Lung (tissue), 11 donors: ENCODE measurements at regions not wholly inside any gene's neighbourhood (a gene's known extent, or its start where the extent isn't known, plus 50 kb on each side); places are given as distances from the start of the nearest gene placed in this dataset.

Experiments
- ATAC-seq: fragments of 200-7000 bp; cut with Tn5 transposase; one replicate; pipeline ENCODE4 v1.9.1; 2020; ENCODE audit warnings: moderate number of reproducible peaks; ENCODE audit not compliant: insufficient read depth, low FRiP score
- DNase-seq, 3 donors: peaks; one replicate each; pipeline ENCODE4 v3.0.0-alpha.2; 2013 to 2017
- H3K27ac ChIP-seq, 2 donors: one replicate each; pipeline ENCODE4 v1.5.1; 2013; ENCODE audit warnings: mild to moderate bottlenecking in 2 of 2, moderate library complexity in 2 of 2, control low read depth in 1 of 2, inconsistent platforms in 1 of 2, low read depth in 1 of 2, low read length in 1 of 2
- H3K27me3 ChIP-seq, 3 donors: one replicate each; pipeline ENCODE4 v1.5.1; 2013; ENCODE audit warnings: low read length in 2 of 3; ENCODE audit not compliant: control insufficient read depth in 3 of 3, insufficient read depth in 3 of 3
- H3K36me3 ChIP-seq, 4 donors: one replicate each; pipeline ENCODE4 v1.5.1; 2013; ENCODE audit warnings: low read length in 4 of 4, mild to moderate bottlenecking in 1 of 4, moderate library complexity in 1 of 4; ENCODE audit not compliant: control insufficient read depth in 4 of 4, insufficient read depth in 4 of 4
- H3K4me1 ChIP-seq, 5 donors: one replicate each; pipeline ENCODE4 v1.5.1; 2013; ENCODE audit warnings: low read length in 5 of 5, mild to moderate bottlenecking in 2 of 5, moderate library complexity in 1 of 5; ENCODE audit not compliant: control insufficient read depth in 5 of 5, insufficient read depth in 5 of 5
- H3K4me3 ChIP-seq: one replicate; pipeline ENCODE4 v1.5.1; 2013; ENCODE audit warnings: mild to moderate bottlenecking, control low read depth, moderate library complexity
- H3K9ac ChIP-seq, 2 donors: one replicate each; pipeline ENCODE4 v1.5.1; 2013; ENCODE audit warnings: low read length in 2 of 2, control low read depth in 1 of 2; ENCODE audit not compliant: insufficient read depth in 1 of 2
- H3K9me3 ChIP-seq, 4 donors: one replicate each; pipeline ENCODE4 v1.5.1; 2013; ENCODE audit warnings: low read length in 3 of 4, mild to moderate bottlenecking in 1 of 4, moderate library complexity in 1 of 4; ENCODE audit not compliant: control insufficient read depth in 4 of 4, insufficient read depth in 3 of 4
- CTCF ChIP-seq: IDR thresholded peaks from 2 replicates; pipeline ENCODE4 v1.5.1; 2012; ENCODE audit warnings: mild to moderate bottlenecking; ENCODE audit errors: control extremely low read depth, extremely low read depth
- WGBS, 2 donors: extraction: QIAGEN DNeasy Blood & Tissue Kit; methylation state at CpG; one replicate each; pipeline ENCODE4 v1.1.7; 2013; 5-methylcytosine and 5-hydroxymethylcytosine counted together
- donor health status: control.
- donor health status: control.
- donor health status: Bipolar disorder and iron deficiency.
- donor health status: healthy.
- donor health status: DM: yes; HTN: yes; CAD: no.

DNA sequence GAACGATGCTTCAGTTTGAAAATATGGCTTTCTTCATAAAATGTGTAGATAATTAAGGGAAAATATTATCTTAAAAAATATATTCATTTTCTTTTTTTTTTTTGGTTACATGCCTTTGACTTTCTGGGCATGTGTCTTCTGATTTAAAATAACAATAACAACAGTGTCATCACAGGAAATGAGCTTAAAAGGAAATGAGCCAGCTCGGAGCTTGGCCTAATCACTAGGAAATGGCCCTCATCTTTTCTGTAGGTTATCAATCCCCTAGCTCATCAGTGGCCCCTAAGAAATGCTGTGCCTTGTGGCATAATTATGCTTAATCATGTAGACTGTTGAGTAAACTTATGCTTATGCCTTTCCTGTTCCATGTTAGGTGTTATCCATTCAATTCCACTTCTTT is 141.8 kb upstream of the FHL2 start:
- no peak overlapping the region for H3K27ac ChIP-seq
- H3K36me3 ChIP-seq: no peaks in the 10 kb centered on the region
- H3K9ac ChIP-seq: no peak overlapping the region
- peaks cover 0 to 1% (median 0%) of the 10 kb centered on the region in 4 donors for H3K9me3 ChIP-seq
- no peak for ATAC-seq
- peaks cover 0 to 3% (median 0%) of the 10 kb centered on the region in 5 donors for H3K4me1 ChIP-seq
- peak in 1 of 3 donors; percentile 9 for DNase-seq
- TF ChIP-seq CTCF: no peak
- peaks cover 0 to 4% (median 0%) of the 10 kb centered on the region in 3 donors for H3K27me3 ChIP-seq
- 16 to 62% methylated on average over 2 of the region's 2 CpGs for WGBS, 2 donors
- H3K4me3 ChIP-seq: no peak overlapping the region

DNA sequence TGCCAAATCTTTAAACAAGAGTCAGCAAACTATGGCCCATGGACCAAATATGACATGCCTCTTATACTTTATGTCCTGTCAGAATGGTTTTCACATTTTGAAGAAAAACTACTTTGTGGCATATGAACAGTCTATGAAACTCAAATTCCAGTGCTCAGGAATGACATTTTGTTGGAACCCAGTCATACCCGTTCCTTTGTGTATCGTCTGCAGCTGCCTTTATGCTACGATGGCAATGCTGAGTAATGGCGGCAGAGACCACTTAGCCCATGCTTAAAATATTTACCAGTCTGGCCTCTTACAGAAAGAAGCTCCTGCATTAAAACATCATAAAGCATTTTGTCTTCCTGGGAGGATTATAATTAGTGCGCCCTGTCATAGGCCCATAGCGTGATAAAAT is 140.5 kb upstream of the FHL2 start:
- peaks cover 0 to 2% (median 0%) of the 10 kb centered on the region in 5 donors for H3K4me1 ChIP-seq

GRCh38 chr2:105538840-105539239 is 140.0 kb upstream of the FHL2 start:
- Histone ChIP-seq H3K27ac (no peak overlapping the region), H3K4me1 (peaks cover 0 to 2% (median 0%) of the 10 kb centered on the region in 5 donors), H3K9ac (no peak overlapping the region), H3K4me3 (no peak overlapping the region), H3K36me3 (no peaks in the 10 kb centered on the region), H3K27me3 (no peaks in the 10 kb centered on the region), H3K9me3 (peaks cover 0 to 3% (median 0%) of the 10 kb centered on the region in 4 donors)
- DNase-seq (no peak), ATAC-seq (no peak)
- TF ChIP-seq CTCF: no peak
- WGBS, 2 donors: 86 to 89% methylated on average over 5 of the region's 5 CpGs

More for the DNA sequence above, 140.5 kb upstream of the FHL2 start:
- Histone ChIP-seq H3K27ac (no peak overlapping the region), H3K27me3 (no peaks in the 10 kb centered on the region), H3K9me3 (peaks cover 0 to 3% (median 0%) of the 10 kb centered on the region in 4 donors), H3K4me3 (no peak overlapping the region), H3K36me3 (no peaks in the 10 kb centered on the region), H3K9ac (no peak overlapping the region)
- DNase-seq (no peak), ATAC-seq (no peak)
- 72 to 81% methylated on average over 6 of the region's 6 CpGs for WGBS, 2 donors
- TF ChIP-seq CTCF: no peak

GRCh38 chr2:105537920-105538319 is 139.1 kb upstream of the FHL2 start:
- no peak overlapping the region for H3K9ac ChIP-seq
- no peak for DNase-seq
- no peak for ATAC-seq
- no peaks in the 10 kb centered on the region for H3K4me1 ChIP-seq
- H3K36me3 ChIP-seq: no peaks in the 10 kb centered on the region
- no peak for TF ChIP-seq CTCF
- no peak overlapping the region for H3K27ac ChIP-seq
- peaks cover 0 to 3% (median 0%) of the 10 kb centered on the region in 4 donors for H3K9me3 ChIP-seq
- H3K27me3 ChIP-seq: no peaks in the 10 kb centered on the region
- WGBS, 2 donors: 76 to 88% methylated on average over 4 of the region's 4 CpGs
- H3K4me3 ChIP-seq: no peak overlapping the region
